ENCODE measurements at regions not wholly inside any gene's neighbourhood (a gene's known extent, or its start where the extent isn't known, plus 50 kb on each side); places are given as distances from the start of the nearest gene placed in this dataset.

DNA sequence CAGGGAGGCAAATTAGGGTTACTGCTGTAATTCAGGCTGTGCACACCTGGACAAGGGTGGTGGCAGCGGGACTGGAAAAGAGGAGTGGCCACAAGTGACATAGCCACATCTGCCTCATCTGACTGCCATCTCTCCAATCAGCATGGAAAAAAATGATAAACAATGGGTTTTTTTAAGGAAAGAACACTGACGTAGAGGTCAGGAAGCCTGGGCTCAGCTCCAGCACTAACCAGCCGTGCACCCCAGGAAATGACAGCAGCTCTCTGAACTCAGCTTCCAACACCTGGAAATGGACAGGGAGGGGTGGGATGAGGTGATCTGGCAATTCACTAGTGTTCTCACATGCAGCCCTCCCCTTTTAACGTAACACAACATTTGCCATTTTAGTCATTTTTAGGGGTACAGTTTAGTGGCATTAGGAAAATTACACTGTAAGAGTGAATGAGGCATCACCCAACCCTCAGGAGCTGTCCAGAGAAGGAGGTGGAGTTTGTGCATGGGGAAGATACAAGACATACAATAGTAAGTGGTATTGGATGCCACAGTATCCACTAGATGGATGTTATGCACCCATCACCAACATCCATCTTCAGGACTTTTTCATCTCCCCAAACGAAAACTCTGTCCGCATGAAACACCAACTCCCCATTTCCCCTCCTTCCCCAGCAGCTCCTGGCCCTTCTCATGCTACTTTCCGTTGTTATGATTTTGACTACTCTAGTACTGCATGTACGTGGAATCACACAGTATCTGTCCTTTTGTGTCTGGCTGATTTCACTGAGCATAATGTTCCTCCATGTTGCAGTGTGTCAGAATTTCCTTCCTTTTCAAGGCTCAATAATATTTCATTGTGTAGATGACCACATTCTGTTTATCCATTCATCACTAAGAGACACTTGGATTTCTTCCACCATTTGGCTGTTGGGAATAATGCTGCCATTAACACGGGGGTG is 215.5 kb upstream of the ECI2 start:
- H3K27me3 Mint-ChIP-seq = peaks cover 18% of the 10 kb centered on the region
- no peak overlapping the region for H3K4me3 Mint-ChIP-seq
- no peaks in the 10 kb centered on the region for H3K36me3 Mint-ChIP-seq (ENCODE audit: low read depth)
- H3K27ac Mint-ChIP-seq = no peak overlapping the region
- no peaks in the 10 kb centered on the region for H3K9me3 Mint-ChIP-seq
- no peak for ATAC-seq (replicated peaks)
- no peaks in the 10 kb centered on the region for H3K4me1 Mint-ChIP-seq

DNA sequence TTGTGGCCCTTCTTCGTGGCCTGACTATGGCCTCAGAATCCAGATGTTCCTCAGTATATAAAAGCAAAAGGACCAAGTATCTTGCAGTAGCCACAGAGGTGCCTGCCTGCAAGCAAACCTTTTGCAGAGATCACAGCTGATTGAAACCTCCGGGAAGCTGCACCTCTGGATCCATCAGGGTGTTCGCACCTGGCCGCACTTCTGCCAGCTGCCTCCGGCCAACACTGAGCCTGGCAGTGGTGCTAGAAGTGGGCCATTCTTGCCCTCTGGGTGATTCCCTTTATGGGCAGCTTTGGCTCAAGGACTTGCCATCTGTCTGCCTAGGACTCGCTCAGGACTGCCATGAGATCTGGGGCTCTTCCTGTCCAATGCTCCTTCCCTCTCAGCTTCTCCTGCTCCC is 214.6 kb upstream of the ECI2 start:
- ATAC-seq (replicated peaks) = no peak
- Mint-ChIP-seq H3K27ac (no peak overlapping the region), H3K9me3 (no peaks in the 10 kb centered on the region), H3K36me3 (ENCODE audit: low read depth) (no peaks in the 10 kb centered on the region), H3K4me1 (no peaks in the 10 kb centered on the region), H3K27me3 (peaks cover 18% of the 10 kb centered on the region), H3K4me3 (no peak overlapping the region)

DNA sequence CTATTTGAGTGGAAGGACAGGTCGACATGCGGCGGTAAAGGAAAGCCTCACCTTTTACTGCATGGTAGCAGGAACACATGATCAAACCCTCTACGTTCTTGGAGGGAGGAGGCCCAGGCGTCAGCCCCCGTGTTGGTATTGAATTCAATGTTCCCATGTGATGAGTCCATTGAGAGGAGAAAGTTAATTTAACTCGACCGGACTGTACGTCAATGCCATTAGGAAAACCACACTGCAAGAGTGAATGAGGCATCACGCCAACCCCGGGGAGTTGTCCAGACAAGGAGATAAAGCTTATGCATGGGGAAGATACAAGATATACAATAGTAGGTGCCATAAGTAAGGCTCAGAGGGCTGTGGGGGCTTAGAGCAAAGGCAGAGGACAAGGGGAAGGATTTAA is 213.9 kb upstream of the ECI2 start:
- H3K27me3 Mint-ChIP-seq = peaks cover 18% of the 10 kb centered on the region
- no peaks in the 10 kb centered on the region for H3K9me3 Mint-ChIP-seq
- H3K36me3 Mint-ChIP-seq (ENCODE audit: low read depth) = no peaks in the 10 kb centered on the region
- H3K4me1 Mint-ChIP-seq = no peaks in the 10 kb centered on the region
- ATAC-seq (replicated peaks) = no peak
- no peak overlapping the region for H3K27ac Mint-ChIP-seq
- H3K4me3 Mint-ChIP-seq = no peak overlapping the region

- H3K36me3 Mint-ChIP-seq (ENCODE audit: low read depth) = no peaks in the 10 kb centered on the region
- no peaks in the 10 kb centered on the region for H3K4me1 Mint-ChIP-seq
- H3K9me3 Mint-ChIP-seq = no peaks in the 10 kb centered on the region
- H3K27me3 Mint-ChIP-seq = peaks cover 14% of the 10 kb centered on the region
- H3K27ac Mint-ChIP-seq = no peak overlapping the region
- no peak overlapping the region for H3K4me3 Mint-ChIP-seq
- peak; percentile 42 for ATAC-seq (replicated peaks)
These were observed 213.2 kb upstream of the ECI2 start for GRCh38 chr6:4348462-4349112.

DNA sequence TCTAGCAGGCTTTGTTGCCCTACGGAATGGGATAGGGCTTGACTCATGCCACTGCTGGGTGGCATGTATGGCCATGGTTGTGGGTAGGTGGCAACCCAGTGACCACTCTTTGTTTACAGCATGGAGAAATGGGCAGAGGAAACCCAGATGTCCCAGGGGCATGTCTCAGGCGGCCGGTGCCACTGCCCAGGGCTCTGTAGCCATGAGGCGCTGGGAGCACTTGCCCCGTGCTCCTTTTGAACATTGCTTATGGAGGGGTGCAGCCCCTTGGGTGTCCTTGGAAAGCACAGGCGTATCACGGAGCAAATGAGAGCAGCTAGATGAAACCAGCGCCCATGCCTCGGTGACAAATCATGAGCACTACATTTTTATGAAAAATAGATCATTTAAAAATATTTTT is 212.5 kb upstream of the ECI2 start:
- H3K4me1 Mint-ChIP-seq = peaks cover 5% of the 10 kb centered on the region

DNA sequence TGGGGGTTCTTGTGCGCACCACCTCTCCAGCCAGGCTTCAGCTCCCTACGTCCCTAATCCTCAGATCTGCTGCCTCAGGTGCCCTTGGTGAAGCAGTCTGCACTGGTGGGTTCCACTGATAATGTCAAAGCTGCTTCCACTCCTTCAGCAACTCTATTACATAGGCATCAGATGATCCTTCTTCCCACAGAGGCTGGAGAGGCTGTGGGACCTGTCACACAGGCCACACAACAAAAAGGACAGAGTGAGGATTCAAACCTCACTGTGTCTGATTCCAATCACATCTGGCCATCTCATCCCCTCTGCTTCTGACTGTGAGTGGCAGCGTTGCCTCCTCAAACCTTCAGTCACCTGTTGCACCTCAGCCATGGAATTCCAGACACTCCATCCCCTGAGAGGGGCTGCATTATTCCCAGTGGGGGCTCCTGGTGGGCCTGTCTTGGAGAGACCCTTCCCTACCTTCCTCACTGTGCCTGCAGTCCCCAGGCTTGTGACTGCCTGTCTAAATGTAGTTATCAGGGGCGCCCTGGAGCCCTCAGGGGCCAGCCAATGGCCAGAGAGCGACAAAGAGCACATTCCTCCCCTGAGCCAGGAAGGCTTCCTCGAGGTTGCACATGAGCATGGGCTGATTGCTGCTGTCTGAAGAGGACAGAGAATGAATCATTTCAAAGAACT is 211.4 kb upstream of the ECI2 start:
- ATAC-seq (replicated peaks) = no peak
- peaks cover 6% of the 10 kb centered on the region for H3K4me1 Mint-ChIP-seq
- no peak overlapping the region for H3K4me3 Mint-ChIP-seq
- no peak overlapping the region for H3K27ac Mint-ChIP-seq
- H3K36me3 Mint-ChIP-seq (ENCODE audit: low read depth) = no peaks in the 10 kb centered on the region
- peaks cover 13% of the 10 kb centered on the region for H3K27me3 Mint-ChIP-seq
- no peaks in the 10 kb centered on the region for H3K9me3 Mint-ChIP-seq

More for the DNA sequence above, 212.5 kb upstream of the ECI2 start:
- H3K27me3 Mint-ChIP-seq = peaks cover 18% of the 10 kb centered on the region
- H3K4me3 Mint-ChIP-seq = no peak overlapping the region
- no peak for ATAC-seq (replicated peaks)
- no peaks in the 10 kb centered on the region for H3K9me3 Mint-ChIP-seq
- H3K36me3 Mint-ChIP-seq (ENCODE audit: low read depth) = no peaks in the 10 kb centered on the region
- H3K27ac Mint-ChIP-seq = no peak overlapping the region

DNA sequence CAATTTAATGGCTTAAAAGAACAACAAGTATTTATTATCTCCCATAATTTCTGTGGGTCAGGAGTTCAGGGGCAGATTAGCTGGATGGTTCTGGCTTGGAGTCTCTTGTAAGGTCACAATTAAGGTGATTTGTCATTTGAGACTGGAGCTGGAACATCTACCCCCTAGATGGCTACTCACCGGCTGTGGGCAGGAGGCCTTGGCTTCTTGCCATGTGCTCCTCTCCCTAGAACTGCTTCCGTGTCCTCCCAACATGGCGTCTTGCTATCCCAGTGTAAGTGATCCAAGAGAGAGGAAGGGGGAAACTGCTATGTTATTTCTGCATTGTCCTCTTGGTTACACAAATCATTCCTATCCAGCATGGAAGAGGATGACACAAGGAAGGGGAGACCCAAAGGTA is 210.2 kb upstream of the ECI2 start:
- no peaks in the 10 kb centered on the region for H3K36me3 Mint-ChIP-seq (ENCODE audit: low read depth)
- H3K4me1 Mint-ChIP-seq = peaks cover 6% of the 10 kb centered on the region

DNA sequence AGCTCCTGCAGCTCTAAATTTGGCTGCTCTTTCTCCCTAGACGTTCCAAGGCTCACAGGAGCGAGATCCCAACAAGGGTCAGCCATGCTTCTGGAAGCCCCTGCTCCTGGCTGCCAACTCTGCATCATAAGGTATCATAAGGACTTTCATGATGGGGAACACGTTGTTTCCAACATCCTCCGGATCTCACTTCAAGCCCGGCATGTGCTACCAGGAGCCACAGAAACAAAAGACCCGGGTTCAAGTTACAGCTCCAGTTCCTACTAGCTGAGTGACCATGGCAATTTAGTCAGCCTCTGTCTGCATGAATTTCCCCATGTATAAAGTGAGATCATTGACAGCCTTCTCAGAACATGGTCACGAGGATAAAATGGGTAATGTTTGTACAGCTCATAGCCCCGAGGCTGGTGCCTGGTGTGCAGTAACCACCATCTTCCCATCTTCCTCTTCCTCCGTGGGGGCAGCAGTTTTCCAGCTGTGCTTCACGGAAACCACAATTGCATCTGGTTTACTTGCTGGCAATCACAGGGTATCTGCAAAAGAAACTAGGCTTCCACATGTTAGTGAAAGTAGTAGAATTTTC is 209.0 kb upstream of the ECI2 start:
- no peak overlapping the region for H3K27ac Mint-ChIP-seq
- ATAC-seq (replicated peaks) = no peak
- no peak overlapping the region for H3K4me3 Mint-ChIP-seq
- peaks cover 6% of the 10 kb centered on the region for H3K4me1 Mint-ChIP-seq
- no peaks in the 10 kb centered on the region for H3K36me3 Mint-ChIP-seq (ENCODE audit: low read depth)
- H3K27me3 Mint-ChIP-seq = peaks cover 31% of the 10 kb centered on the region
- no peaks in the 10 kb centered on the region for H3K9me3 Mint-ChIP-seq

More for the DNA sequence above, 210.2 kb upstream of the ECI2 start:
- Mint-ChIP-seq H3K27ac (no peak overlapping the region), H3K27me3 (peaks cover 24% of the 10 kb centered on the region), H3K4me3 (no peak overlapping the region), H3K9me3 (no peaks in the 10 kb centered on the region)
- no peak for ATAC-seq (replicated peaks)

DNA sequence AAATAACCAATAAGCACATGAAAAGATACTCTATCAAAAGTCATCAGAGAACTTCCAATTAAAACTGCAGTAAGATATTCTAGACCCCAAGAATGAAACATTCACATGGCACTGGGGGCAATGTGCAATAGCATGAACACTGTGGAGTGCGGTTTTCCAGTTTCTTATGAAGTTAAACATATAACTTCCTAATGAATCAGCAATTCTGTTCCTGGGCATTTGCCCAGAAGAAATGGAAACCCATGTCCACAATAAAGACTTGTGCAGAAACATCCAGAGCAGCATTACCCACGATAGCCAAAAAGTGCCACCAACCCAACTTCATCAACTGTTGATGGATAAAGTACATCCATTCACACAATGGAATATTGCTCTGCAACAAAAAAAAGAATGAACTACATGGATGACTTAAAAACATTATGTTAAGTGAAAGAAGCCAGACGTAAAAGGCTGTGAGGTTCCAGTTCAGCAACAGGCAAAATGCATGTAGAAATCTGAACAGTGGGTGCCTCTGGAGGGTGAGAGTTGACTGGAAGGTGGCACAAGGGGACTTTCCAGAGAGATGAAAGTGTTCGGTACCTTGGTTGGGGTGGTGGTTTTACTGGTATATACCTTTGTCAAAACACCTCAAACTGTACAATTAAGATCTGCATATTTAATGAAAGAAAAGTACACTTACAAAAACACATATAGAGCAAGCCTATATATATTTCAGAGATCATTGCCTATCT is 207.2 kb upstream of the ECI2 start:
- Mint-ChIP-seq H3K27ac (no peak overlapping the region), H3K27me3 (peaks cover 28% of the 10 kb centered on the region), H3K4me3 (no peak overlapping the region), H3K4me1 (peaks cover 6% of the 10 kb centered on the region), H3K9me3 (no peaks in the 10 kb centered on the region), H3K36me3 (ENCODE audit: low read depth) (no peaks in the 10 kb centered on the region)
- ATAC-seq (replicated peaks) = peak; percentile 60

GRCh38 chr6:4341078-4341797 is 205.9 kb upstream of the ECI2 start:
- H3K27me3 Mint-ChIP-seq = peaks cover 23% of the 10 kb centered on the region
- H3K4me1 Mint-ChIP-seq = peaks cover 6% of the 10 kb centered on the region
- no peaks in the 10 kb centered on the region for H3K9me3 Mint-ChIP-seq
- H3K36me3 Mint-ChIP-seq (ENCODE audit: low read depth) = no peaks in the 10 kb centered on the region
- H3K4me3 Mint-ChIP-seq = no peak overlapping the region
- no peak overlapping the region for H3K27ac Mint-ChIP-seq
- ATAC-seq (replicated peaks) = no peak

GRCh38 chr6:4340544-4340943 is 205.2 kb upstream of the ECI2 start:
- no peak overlapping the region for H3K4me3 Mint-ChIP-seq
- no peak overlapping the region for H3K27ac Mint-ChIP-seq
- no peaks in the 10 kb centered on the region for H3K9me3 Mint-ChIP-seq
- H3K4me1 Mint-ChIP-seq = peaks cover 6% of the 10 kb centered on the region
- H3K36me3 Mint-ChIP-seq (ENCODE audit: low read depth) = no peaks in the 10 kb centered on the region
- H3K27me3 Mint-ChIP-seq = peaks cover 28% of the 10 kb centered on the region
- ATAC-seq (replicated peaks) = no peak

DNA sequence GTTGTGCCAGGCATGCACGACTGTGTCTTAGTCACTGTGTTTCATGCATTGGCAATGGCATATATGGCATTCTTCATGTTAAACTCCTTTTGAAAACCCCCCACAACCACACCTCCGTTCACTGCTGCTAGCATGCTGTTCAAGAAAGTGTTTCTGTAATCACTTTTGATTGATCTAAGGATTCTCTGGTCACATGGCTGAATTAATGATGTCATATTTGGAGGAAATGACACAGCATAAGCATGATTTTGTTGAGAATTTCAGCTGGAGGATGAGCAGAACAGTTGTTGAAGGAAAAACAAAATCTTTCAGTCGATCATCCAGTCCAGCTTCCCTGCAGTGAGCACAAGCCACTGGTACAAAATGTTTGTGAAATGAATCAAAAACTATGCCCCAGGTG is 203.5 kb upstream of the ECI2 start:
- peaks cover 32% of the 10 kb centered on the region for H3K27me3 Mint-ChIP-seq
- peaks cover 6% of the 10 kb centered on the region for H3K4me1 Mint-ChIP-seq
- no peaks in the 10 kb centered on the region for H3K36me3 Mint-ChIP-seq (ENCODE audit: low read depth)
- no peak overlapping the region for H3K27ac Mint-ChIP-seq
- H3K4me3 Mint-ChIP-seq = no peak overlapping the region
- no peaks in the 10 kb centered on the region for H3K9me3 Mint-ChIP-seq
- ATAC-seq (replicated peaks) = no peak

DNA sequence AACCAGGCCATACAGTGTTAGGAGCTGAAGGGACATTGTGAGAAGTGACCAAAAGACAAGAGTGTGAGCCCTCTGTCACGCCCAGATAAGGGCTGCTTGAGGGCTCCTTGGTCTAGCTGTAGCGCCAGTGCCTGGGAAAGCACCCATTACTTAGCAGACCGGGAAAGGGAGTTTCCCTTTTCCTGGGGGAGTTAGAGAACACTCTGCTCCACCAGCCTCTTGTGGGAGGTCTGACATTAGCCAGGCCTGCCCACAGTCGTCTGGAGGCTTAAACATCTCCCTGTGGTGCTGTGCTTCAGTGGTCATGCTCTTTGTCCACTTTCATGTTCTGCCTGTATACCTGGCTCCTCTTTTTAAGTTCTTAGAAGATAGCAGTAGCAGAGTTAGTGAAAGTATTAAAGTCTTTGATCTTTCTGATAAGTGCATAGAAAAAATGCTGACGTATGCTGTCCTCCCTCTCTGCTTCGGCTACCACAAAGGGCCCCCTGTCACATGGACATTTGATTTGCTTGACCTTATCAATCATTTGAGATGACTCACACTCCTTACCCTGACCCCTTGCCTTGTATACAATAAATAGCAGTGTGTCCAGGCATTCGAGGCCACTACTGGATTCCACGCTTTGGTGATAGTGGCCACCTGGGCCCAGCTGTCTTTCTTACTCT is 201.5 kb upstream of the ECI2 start:
- Mint-ChIP-seq H3K4me1 (no peaks in the 10 kb centered on the region), H3K27me3 (peaks cover 28% of the 10 kb centered on the region), H3K9me3 (no peaks in the 10 kb centered on the region), H3K36me3 (ENCODE audit: low read depth) (no peaks in the 10 kb centered on the region), H3K4me3 (no peak overlapping the region), H3K27ac (no peak overlapping the region)
- no peak for ATAC-seq (replicated peaks)

Measured in activated T-helper 17 cell treated with anti-CD3 and anti-CD28 coated beads, Interleukin-2, amount 50 U/mL, for 72 hours (primary cell).